Adipocyte (in vitro differentiated cells): ENCODE measurements at regions not wholly inside any gene's neighbourhood (a gene's known extent, or its start where the extent isn't known, plus 50 kb on each side); places are given as distances from the start of the nearest gene placed in this dataset.

Experiments
- DNase-seq: peaks from one replicate; pipeline ENCODE4 v3.0.0-alpha.2; 2015; ENCODE audit warnings: low read depth
- H3K27me3 ChIP-seq: replicated peaks from 2 replicates; pipeline ENCODE4 v1.7.0; 2013; ENCODE audit warnings: mild to moderate bottlenecking, low read length, moderate library complexity; ENCODE audit not compliant: control insufficient read depth, insufficient read depth
- H3K36me3 ChIP-seq: 2 replicates; pipeline ENCODE4 v1.7.0; 2013; ENCODE audit warnings: low read length, mild to moderate bottlenecking, moderate library complexity; ENCODE audit not compliant: control insufficient read depth, insufficient read depth, severe bottlenecking
- H3K4me1 ChIP-seq: 2 replicates; pipeline ENCODE4 v1.7.0; 2013; ENCODE audit warnings: mild to moderate bottlenecking, low read length, moderate library complexity; ENCODE audit not compliant: control insufficient read depth, insufficient read depth
- H3K4me3 ChIP-seq: 2 replicates; pipeline ENCODE4 v1.7.0; 2013; ENCODE audit warnings: mild to moderate bottlenecking, low read length, moderate library complexity
- H3K9ac ChIP-seq: 2 replicates; pipeline ENCODE4 v1.7.0; 2013; ENCODE audit warnings: mild to moderate bottlenecking, low read length, moderate library complexity
- H3K9me3 ChIP-seq: 2 replicates; pipeline ENCODE4 v1.7.0; 2013; ENCODE audit warnings: mild to moderate bottlenecking, low read length, moderate library complexity; ENCODE audit not compliant: control insufficient read depth

- Histone ChIP-seq H3K4me3 (peak overlapping the region; percentile 58), H3K9ac (peak overlapping the region; percentile 17), H3K4me1 (peaks cover 18% of the 10 kb centered on the region), H3K36me3 (no peaks in the 10 kb centered on the region), H3K9me3 (no peaks in the 10 kb centered on the region), H3K27me3 (no peaks in the 10 kb centered on the region)
- peak; percentile 94 for DNase-seq
These were observed 125.3 kb downstream of the TSHZ3 start for GRCh38 chr19:31223740-31224534.

- H3K27me3 ChIP-seq = no peaks in the 10 kb centered on the region
- no peak for DNase-seq
- peaks cover 18% of the 10 kb centered on the region for H3K4me1 ChIP-seq
These were observed 128.7 kb downstream of the TSHZ3 start for GRCh38 chr19:31220540-31220939.

GRCh38 chr19:31214997-31215396, 134.2 kb downstream of the TSHZ3 start:
- Histone ChIP-seq H3K4me1 (peaks cover 10% of the 10 kb centered on the region), H3K36me3 (no peaks in the 10 kb centered on the region), H3K9me3 (no peaks in the 10 kb centered on the region), H3K4me3 (no peak overlapping the region), H3K9ac (no peak overlapping the region), H3K27me3 (no peaks in the 10 kb centered on the region)
- DNase-seq = no peak

More at GRCh38 chr19:31220540-31220939, 128.7 kb downstream of the TSHZ3 start:
- Histone ChIP-seq H3K9ac (no peak overlapping the region), H3K4me3 (no peak overlapping the region), H3K9me3 (no peaks in the 10 kb centered on the region), H3K36me3 (no peaks in the 10 kb centered on the region)

GRCh38 chr19:31214086-31214485, 135.2 kb downstream of the TSHZ3 start:
- Histone ChIP-seq H3K4me1 (peaks cover 10% of the 10 kb centered on the region), H3K36me3 (no peaks in the 10 kb centered on the region), H3K4me3 (peak overlapping the region; percentile 55), H3K9ac (peak overlapping the region; percentile 57), H3K27me3 (no peaks in the 10 kb centered on the region), H3K9me3 (no peaks in the 10 kb centered on the region)
- peak; percentile 98 for DNase-seq

- Histone ChIP-seq H3K4me3 (no peak overlapping the region), H3K36me3 (no peaks in the 10 kb centered on the region), H3K9ac (no peak overlapping the region), H3K9me3 (no peaks in the 10 kb centered on the region), H3K27me3 (no peaks in the 10 kb centered on the region), H3K4me1 (peaks cover 10% of the 10 kb centered on the region)
- DNase-seq = no peak
These were observed 138.1 kb downstream of the TSHZ3 start for GRCh38 chr19:31211088-31211487.

- H3K36me3 ChIP-seq = no peaks in the 10 kb centered on the region
- H3K4me3 ChIP-seq = no peak overlapping the region
- DNase-seq = no peak
- H3K9me3 ChIP-seq = no peaks in the 10 kb centered on the region
- H3K9ac ChIP-seq = no peak overlapping the region
- no peaks in the 10 kb centered on the region for H3K4me1 ChIP-seq
- peaks cover 4% of the 10 kb centered on the region for H3K27me3 ChIP-seq
These were observed 143.2 kb downstream of the TSHZ3 start for GRCh38 chr19:31205887-31206518.

- no peak overlapping the region for H3K4me3 ChIP-seq
- no peak for DNase-seq
- H3K27me3 ChIP-seq = peaks cover 4% of the 10 kb centered on the region
- H3K4me1 ChIP-seq = no peaks in the 10 kb centered on the region
- H3K9me3 ChIP-seq = no peaks in the 10 kb centered on the region
- no peak overlapping the region for H3K9ac ChIP-seq
- H3K36me3 ChIP-seq = no peaks in the 10 kb centered on the region
These were observed 145.1 kb downstream of the TSHZ3 start for GRCh38 chr19:31204115-31204514.

GRCh38 chr19:31185261-31185660, 164.0 kb downstream of the TSHZ3 start:
- Histone ChIP-seq H3K9me3 (peaks cover 13% of the 10 kb centered on the region), H3K9ac (no peak overlapping the region)
- DNase-seq = no peak

GRCh38 chr19:31181535-31181934, 167.7 kb downstream of the TSHZ3 start:
- H3K9ac ChIP-seq = no peak overlapping the region

More at GRCh38 chr19:31185261-31185660, 164.0 kb downstream of the TSHZ3 start:
- Histone ChIP-seq H3K4me3 (no peak overlapping the region), H3K4me1 (no peaks in the 10 kb centered on the region), H3K36me3 (no peaks in the 10 kb centered on the region), H3K27me3 (peaks cover 4% of the 10 kb centered on the region)

GRCh38 chr19:31180907-31181306, 168.3 kb downstream of the TSHZ3 start:
- H3K4me1 ChIP-seq = no peaks in the 10 kb centered on the region
- no peak overlapping the region for H3K9ac ChIP-seq
- no peak overlapping the region for H3K4me3 ChIP-seq
- H3K27me3 ChIP-seq = peaks cover 4% of the 10 kb centered on the region
- peaks cover 6% of the 10 kb centered on the region for H3K9me3 ChIP-seq
- H3K36me3 ChIP-seq = no peaks in the 10 kb centered on the region
- DNase-seq = no peak

More at GRCh38 chr19:31181535-31181934, 167.7 kb downstream of the TSHZ3 start:
- no peak for DNase-seq
- Histone ChIP-seq H3K4me3 (no peak overlapping the region), H3K9me3 (peaks cover 5% of the 10 kb centered on the region), H3K27me3 (peaks cover 4% of the 10 kb centered on the region), H3K4me1 (no peaks in the 10 kb centered on the region), H3K36me3 (no peaks in the 10 kb centered on the region)

- peaks cover 5% of the 10 kb centered on the region for H3K4me1 ChIP-seq
- peaks cover 6% of the 10 kb centered on the region for H3K9me3 ChIP-seq
- no peak overlapping the region for H3K9ac ChIP-seq
- DNase-seq = no peak
- H3K27me3 ChIP-seq = peaks cover 4% of the 10 kb centered on the region
- H3K4me3 ChIP-seq = no peak overlapping the region
- H3K36me3 ChIP-seq = no peaks in the 10 kb centered on the region
These were observed 169.8 kb downstream of the TSHZ3 start for GRCh38 chr19:31179471-31179852.
